HCT116 (cell line): ENCODE measurements at regions not wholly inside any gene's neighbourhood (a gene's known extent, or its start where the extent isn't known, plus 50 kb on each side); places are given as distances from the start of the nearest gene placed in this dataset.

Experiments
- ATAC-seq: fragments of 200-7000 bp; cut with Tn5 transposase; 2 replicates; pipeline ENCODE4 v1.9.1; 2020; ENCODE audit warnings: mild to moderate bottlenecking, moderate library complexity
- BruUV-seq: library from RNA; stranded (reverse); fragments of 400-500 nt; replicated peaks from 2 replicates; lab custom pipeline; 2021; lab: Mats Ljungman, UMichigan
- CTCF ChIA-PET: fragments of 300-600 bp; sonication (Branson Sonifier 250); formaldehyde crosslinking; loops from one replicate; lab custom pipeline; 2021; ENCODE audit warnings: antibody characterized with exemption; lab: Charles Lee
- POLR2A ChIA-PET: fragments of 300-600, 350-600 bp; sonication (Branson Sonifier 250); formaldehyde crosslinking; loops from one replicate; lab custom pipeline; 2021; ENCODE audit warnings: antibody characterized with exemption; lab: Charles Lee
- RAD21 ChIA-PET, 2 experiments: fragments of 300-600 bp; sonication (Branson Sonifier 250); formaldehyde crosslinking; loops; one replicate each; lab custom pipeline; 2023; ENCODE audit warnings: low total read pairs in 2 of 2; ENCODE audit not compliant: uncharacterized antibody in 2 of 2, unreplicated experiment in 2 of 2, low non-redundant PET in 1 of 2; lab: Charles Lee
- DNase-seq: peaks from one replicate; pipeline ENCODE4 v3.0.0-alpha.2; 2010; ENCODE audit warnings: low read depth, low spot score
- H2AFZ ChIP-seq: fragments of 200-600 bp; shearing (Covaris generic), sonication (generic); 2 replicates; pipeline ENCODE4 v1.6.1; 2017; ENCODE audit warnings: low read depth, mixed run types, mixed read lengths, antibody characterized with exemption, low read length; ENCODE audit not compliant: poor library complexity, severe bottlenecking
- H3K27ac ChIP-seq: 2 replicates; pipeline ENCODE4 v1.5.1; 2012; ENCODE audit warnings: low read depth, low read length
- H3K27me3 ChIP-seq: fragments of 200-600 bp; sonication (generic); 2 replicates; pipeline ENCODE4 v1.6.1; 2016; ENCODE audit warnings: mixed run types, low read length, mixed read lengths; ENCODE audit not compliant: insufficient read depth
- H3K36me3 ChIP-seq, 2 experiments: fragments of 200-500 bp in 1 of 2; fragments of 200-600 bp in 1 of 2; sonication (Bioruptor generic) in 1 of 2; sonication (generic) in 1 of 2; 2 replicates each; pipeline versions ENCODE4 v1.5.1 to v1.6.1; 2014 to 2016; ENCODE audit warnings: low read length in 2 of 2, inconsistent platforms in 1 of 2, mixed read lengths in 1 of 2, mixed run types in 1 of 2; ENCODE audit not compliant: insufficient read depth in 2 of 2, control insufficient read depth in 1 of 2
- H3K4me1 ChIP-seq, 2 experiments: fragments of 200-600 bp in 1 of 2; sonication (generic) in 1 of 2; 2 replicates each; pipeline versions ENCODE4 v1.5.1 to v1.6.1; 2012 to 2017; ENCODE audit warnings: low read length in 2 of 2, inconsistent platforms in 1 of 2, mild to moderate bottlenecking in 1 of 2, mixed read lengths in 1 of 2, mixed run types in 1 of 2, moderate library complexity in 1 of 2; ENCODE audit not compliant: insufficient read depth in 2 of 2, control insufficient read depth in 1 of 2
- H3K4me2 ChIP-seq: fragments of 200-600 bp; sonication (generic); 2 replicates; pipeline ENCODE4 v1.6.1; 2017; ENCODE audit warnings: mixed run types, low read length, mixed read lengths
- H3K4me3 ChIP-seq, 2 experiments: fragments of 200-600 bp in 1 of 2; sonication (generic) in 1 of 2; replicated peaks in 1 of 2; 2 replicates each; pipeline ENCODE4 v1.5.1; 2011 to 2016; ENCODE audit warnings: low read length in 2 of 2, control low read depth in 1 of 2, low read depth in 1 of 2, mild to moderate bottlenecking in 1 of 2, mixed read lengths in 1 of 2, mixed run types in 1 of 2
- H3K79me2 ChIP-seq: fragments of 200-600 bp; sonication (generic); 2 replicates; pipeline ENCODE4 v1.6.1; 2017; ENCODE audit warnings: mild to moderate bottlenecking, mixed run types, low read length, moderate library complexity, mixed read lengths; ENCODE audit not compliant: insufficient read depth
- H3K9ac ChIP-seq: fragments of 200-600 bp; sonication (generic); 2 replicates; pipeline ENCODE4 v1.6.1; 2016; ENCODE audit warnings: low read length, mixed read lengths
- H3K9me2 ChIP-seq: fragments of 200-600 bp; sonication (generic), shearing (Covaris generic); 2 replicates; pipeline ENCODE4 v1.6.1; 2017; ENCODE audit warnings: mixed run types, mild to moderate bottlenecking, moderate library complexity; ENCODE audit not compliant: insufficient read depth
- H3K9me3 ChIP-seq, 2 experiments: fragments of 200-500 bp in 1 of 2; fragments of 200-600 bp in 1 of 2; sonication (Bioruptor generic) in 1 of 2; sonication (generic) in 1 of 2; 2 replicates each; pipeline ENCODE4 v1.6.1; 2014 to 2017; ENCODE audit warnings: low read length in 2 of 2, mixed read lengths in 2 of 2, inconsistent platforms in 1 of 2, low read depth in 1 of 2, mild to moderate bottlenecking in 1 of 2, mixed run types in 1 of 2, moderate library complexity in 1 of 2; ENCODE audit not compliant: control insufficient read depth in 1 of 2, insufficient read depth in 1 of 2
- H4K20me1 ChIP-seq: fragments of 200-600 bp; sonication (generic), shearing (Covaris generic); 2 replicates; pipeline ENCODE4 v1.6.1; 2017; ENCODE audit warnings: mixed run types, mild to moderate bottlenecking, moderate library complexity; ENCODE audit not compliant: insufficient read depth
- CBX3 ChIP-seq: IDR thresholded peaks from 2 replicates; pipeline ENCODE4 v1.6.1; 2012; ENCODE audit warnings: low read depth
- CEBPB ChIP-seq: IDR thresholded peaks from 2 replicates; pipeline ENCODE4 v1.6.1; 2012; ENCODE audit warnings: low read depth
- CTCF ChIP-seq, 3 experiments: fragments of 200-600 bp in 1 of 3; sonication (generic) in 1 of 3; IDR thresholded peaks in 2 of 3; conservative IDR thresholded peaks in 1 of 3; 2 replicates each; pipeline ENCODE4 v1.5.1; 2012 to 2017; ENCODE audit warnings: low read depth in 2 of 3, low read length in 2 of 3, antibody characterized with exemption in 1 of 3, borderline replicate concordance in 1 of 3, control low read depth in 1 of 3, mild to moderate bottlenecking in 1 of 3, mixed read lengths in 1 of 3, mixed run types in 1 of 3, moderate library complexity in 1 of 3; ENCODE audit not compliant: insufficient read depth in 1 of 3
- EGR1 ChIP-seq: IDR thresholded peaks from 2 replicates; pipeline ENCODE4 v1.6.1; 2012; ENCODE audit warnings: low read depth
- ELF1 ChIP-seq: IDR thresholded peaks from 2 replicates; pipeline ENCODE4 v1.6.1; 2012; ENCODE audit warnings: low read depth, borderline replicate concordance
- EZH2 ChIP-seq: fragments of 200-600 bp; sonication (generic); IDR thresholded peaks from 2 replicates; pipeline ENCODE4 v1.6.1; 2017; ENCODE audit warnings: antibody characterized with exemption, mixed run types
- EZH2phosphoT487 ChIP-seq: fragments of 200-600 bp; IDR thresholded peaks from 2 replicates; pipeline ENCODE4 v1.6.1; 2018; ENCODE audit warnings: antibody characterized with exemption, borderline replicate concordance
- FOSL1 ChIP-seq: IDR thresholded peaks from 2 replicates; pipeline ENCODE4 v1.6.1; 2012; ENCODE audit warnings: low read depth
- JUND ChIP-seq: IDR thresholded peaks from 2 replicates; pipeline ENCODE4 v1.6.1; 2012
- MAX ChIP-seq: IDR thresholded peaks from 2 replicates; pipeline ENCODE4 v1.6.1; 2012
- POLR2AphosphoS5 ChIP-seq: IDR thresholded peaks from 2 replicates; pipeline ENCODE4 v1.6.1; 2011; ENCODE audit warnings: mild to moderate bottlenecking, low read depth, low read length, moderate library complexity
- RAD21 ChIP-seq: IDR thresholded peaks from 2 replicates; pipeline ENCODE4 v1.6.1; 2012; ENCODE audit warnings: low read depth, mild to moderate bottlenecking
- SIN3A ChIP-seq: IDR thresholded peaks from 2 replicates; pipeline ENCODE4 v1.6.1; 2012; ENCODE audit warnings: low read depth
- SP1 ChIP-seq: IDR thresholded peaks from 2 replicates; pipeline ENCODE4 v1.6.1; 2012; ENCODE audit warnings: low read depth
- YY1 ChIP-seq: IDR thresholded peaks from 2 replicates; pipeline ENCODE4 v1.6.1; 2011; ENCODE audit warnings: low read length, low read depth, moderate library complexity, mild to moderate bottlenecking; ENCODE audit not compliant: insufficient replicate concordance; ENCODE audit errors: extremely low read depth
- ZFX ChIP-seq: fragments of 450-650 bp; IDR thresholded peaks from 2 replicates; pipeline ENCODE4 v1.6.1; 2017
- intact Hi-C: fragments of 100-400 bp; cut with micrococcal nuclease; formaldehyde crosslinking; loops from 2 replicates; pipeline ENCODE4 v1.10.0; 2022
- TF ChIP-seq, protein P1 (sequence below): IDR thresholded peaks from 2 replicates; pipeline ENCODE4 v1.6.1; 2012; ENCODE audit warnings: low read depth

DNA sequence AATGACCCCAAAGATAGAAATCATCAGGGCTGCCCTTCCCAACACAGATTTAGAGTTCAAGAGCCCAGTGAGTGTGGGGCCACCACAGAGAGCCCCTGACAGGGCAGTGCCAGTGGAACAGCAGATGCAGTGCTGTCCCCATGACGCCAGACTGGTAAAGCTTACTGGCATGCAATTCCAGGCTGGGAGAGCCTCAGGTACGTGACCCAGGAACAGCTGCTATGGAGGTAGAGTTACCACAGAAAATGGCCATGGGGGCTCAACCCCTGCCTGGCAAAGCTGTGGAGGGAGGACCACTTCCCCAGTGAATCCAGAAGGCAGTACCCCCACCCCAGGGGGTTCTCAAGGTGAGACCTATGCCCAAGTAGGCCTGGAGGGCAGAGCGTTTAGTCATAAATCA, 228.5 kb downstream of the POLR1F start:
- DNase-seq (no peak), ATAC-seq (no peak)
- intact Hi-C loops, result no loop called here
- no peaks in the 10 kb centered on the region for H3K4me1 ChIP-seq
- H3K27ac ChIP-seq, result no peak overlapping the region
- H3K36me3 ChIP-seq, result no peaks in the 10 kb centered on the region
- no peak overlapping the region for H3K4me3 ChIP-seq
- ChIA-PET RAD21 (no interaction called here), CTCF (interaction anchor here (1.9 kb wide), 1 partner anchor 11 kb away, joined by 6 read pairs; no protein-coding TSS in a partner anchor), POLR2A (no interaction called here)
- H3K9ac ChIP-seq, result no peak overlapping the region
- H3K27me3 ChIP-seq, result no peaks in the 10 kb centered on the region
- H4K20me1 ChIP-seq, result no peaks in the 10 kb centered on the region
- H3K4me2 ChIP-seq, result no peak overlapping the region
- H3K9me3 ChIP-seq, result no peaks in the 10 kb centered on the region
- H3K79me2 ChIP-seq, result no peaks in the 10 kb centered on the region
- no TSS peak for BruUV-seq
- no peak for TF ChIP-seq MAX
- TF ChIP-seq JUND, result no peak
- no peak for TF ChIP-seq RAD21
- no peak for TF ChIP-seq EZH2
- TF ChIP-seq EZH2phosphoT487, result no peak
- TF ChIP-seq, protein P1, sequence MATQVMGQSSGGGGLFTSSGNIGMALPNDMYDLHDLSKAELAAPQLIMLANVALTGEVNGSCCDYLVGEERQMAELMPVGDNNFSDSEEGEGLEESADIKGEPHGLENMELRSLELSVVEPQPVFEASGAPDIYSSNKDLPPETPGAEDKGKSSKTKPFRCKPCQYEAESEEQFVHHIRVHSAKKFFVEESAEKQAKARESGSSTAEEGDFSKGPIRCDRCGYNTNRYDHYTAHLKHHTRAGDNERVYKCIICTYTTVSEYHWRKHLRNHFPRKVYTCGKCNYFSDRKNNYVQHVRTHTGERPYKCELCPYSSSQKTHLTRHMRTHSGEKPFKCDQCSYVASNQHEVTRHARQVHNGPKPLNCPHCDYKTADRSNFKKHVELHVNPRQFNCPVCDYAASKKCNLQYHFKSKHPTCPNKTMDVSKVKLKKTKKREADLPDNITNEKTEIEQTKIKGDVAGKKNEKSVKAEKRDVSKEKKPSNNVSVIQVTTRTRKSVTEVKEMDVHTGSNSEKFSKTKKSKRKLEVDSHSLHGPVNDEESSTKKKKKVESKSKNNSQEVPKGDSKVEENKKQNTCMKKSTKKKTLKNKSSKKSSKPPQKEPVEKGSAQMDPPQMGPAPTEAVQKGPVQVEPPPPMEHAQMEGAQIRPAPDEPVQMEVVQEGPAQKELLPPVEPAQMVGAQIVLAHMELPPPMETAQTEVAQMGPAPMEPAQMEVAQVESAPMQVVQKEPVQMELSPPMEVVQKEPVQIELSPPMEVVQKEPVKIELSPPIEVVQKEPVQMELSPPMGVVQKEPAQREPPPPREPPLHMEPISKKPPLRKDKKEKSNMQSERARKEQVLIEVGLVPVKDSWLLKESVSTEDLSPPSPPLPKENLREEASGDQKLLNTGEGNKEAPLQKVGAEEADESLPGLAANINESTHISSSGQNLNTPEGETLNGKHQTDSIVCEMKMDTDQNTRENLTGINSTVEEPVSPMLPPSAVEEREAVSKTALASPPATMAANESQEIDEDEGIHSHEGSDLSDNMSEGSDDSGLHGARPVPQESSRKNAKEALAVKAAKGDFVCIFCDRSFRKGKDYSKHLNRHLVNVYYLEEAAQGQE, result no peak
- no peak for TF ChIP-seq SIN3A
- TF ChIP-seq POLR2AphosphoS5, result no peak
- TF ChIP-seq YY1, result no peak
- TF ChIP-seq FOSL1, result no peak
- TF ChIP-seq CTCF (IDR thresholded peaks at IDR 0.05 in 2 of 3, conservative IDR thresholded peaks at IDR 0.05 in 1 of 3; ENCODE audit: borderline replicate concordance in 1 of 3, insufficient read depth in 1 of 3, low read depth in 2 of 3, low read length in 2 of 3), result no peak
- TF ChIP-seq CBX3, result no peak
- TF ChIP-seq CEBPB, result no peak
- no peak for TF ChIP-seq SP1
- TF ChIP-seq ZFX, result no peak
- no peak for TF ChIP-seq EGR1
- no peak for TF ChIP-seq ELF1
- no peaks in the 10 kb centered on the region for H3K9me2 ChIP-seq
- H2AFZ ChIP-seq, result no peak overlapping the region
